GM23338 (cell line): ENCODE measurements at regions not wholly inside any gene's neighbourhood (a gene's known extent, or its start where the extent isn't known, plus 50 kb on each side); places are given as distances from the start of the nearest gene placed in this dataset.

Experiments used
- ATAC-seq: fragments of 200-7000 bp; cut with Tn5 transposase; 3 replicates; pipeline ENCODE4 v1.9.1; 2020
- DNase-seq: peaks from one replicate; pipeline ENCODE4 v3.0.0-alpha.2; 2015; ENCODE audit warnings: low spot score
- H2AFZ ChIP-seq: fragments of 200-600 bp; sonication (generic); 2 replicates; pipeline ENCODE4 v1.8.0; 2016; ENCODE audit warnings: antibody characterized with exemption, mild to moderate bottlenecking, moderate library complexity
- H3F3A ChIP-seq: fragments of 200-600 bp; sonication (generic); replicated peaks from 2 replicates; pipeline ENCODE4 v1.8.0; 2017; ENCODE audit warnings: antibody characterized with exemption, mixed run types, low read depth
- H3K27ac ChIP-seq: fragments of 200-600 bp; sonication (generic); 2 replicates; pipeline ENCODE4 v1.6.1; 2016; ENCODE audit warnings: low read depth
- H3K27me3 ChIP-seq: fragments of 200-600 bp; sonication (generic); 2 replicates; pipeline ENCODE4 v1.8.0; 2016; ENCODE audit warnings: mild to moderate bottlenecking, mixed run types, moderate library complexity; ENCODE audit not compliant: insufficient read depth
- H3K36me3 ChIP-seq: fragments of 200-600 bp; sonication (generic); 2 replicates; pipeline ENCODE4 v1.8.0; 2016; ENCODE audit warnings: mild to moderate bottlenecking; ENCODE audit not compliant: insufficient read depth
- H3K4me1 ChIP-seq: fragments of 200-600 bp; sonication (generic); 2 replicates; pipeline ENCODE4 v1.8.0; 2016; ENCODE audit warnings: mild to moderate bottlenecking, moderate library complexity; ENCODE audit not compliant: insufficient read depth
- H3K4me2 ChIP-seq: fragments of 200-600 bp; sonication (generic); 2 replicates; pipeline ENCODE4 v1.7.1; 2017; ENCODE audit warnings: mixed run types
- H3K4me3 ChIP-seq: fragments of 200-600 bp; sonication (generic); 2 replicates; pipeline ENCODE4 v1.6.1; 2016; ENCODE audit warnings: mixed run types
- H3K79me2 ChIP-seq: fragments of 200-600 bp; sonication (generic); replicated peaks from 2 replicates; pipeline ENCODE4 v1.8.0; 2017; ENCODE audit warnings: mild to moderate bottlenecking; ENCODE audit not compliant: insufficient read depth
- H3K9me2 ChIP-seq: fragments of 200-600 bp; sonication (generic); 2 replicates; pipeline ENCODE4 v1.8.0; 2017; ENCODE audit not compliant: insufficient read depth
- H4K20me1 ChIP-seq: fragments of 200-600 bp; sonication (generic); replicated peaks from 2 replicates; pipeline ENCODE4 v1.8.0; 2017; ENCODE audit warnings: mild to moderate bottlenecking; ENCODE audit not compliant: insufficient read depth
- H3K27ac Mint-ChIP-seq: 2 replicates; pipeline ENCODE4 v1.8.0; 2020; ENCODE audit warnings: inconsistent platforms, mild to moderate bottlenecking, moderate library complexity, mixed read lengths
- H3K27me3 Mint-ChIP-seq: 3 replicates; pipeline ENCODE4 v1.8.0; 2022; ENCODE audit warnings: low read depth, mild to moderate bottlenecking, moderate library complexity, mixed read lengths, inconsistent platforms; ENCODE audit not compliant: insufficient read depth, poor library complexity
- H3K36me3 Mint-ChIP-seq: 3 replicates; pipeline ENCODE4 v1.8.0; 2021; ENCODE audit warnings: low read depth, mild to moderate bottlenecking, inconsistent platforms, moderate library complexity, mixed read lengths
- H3K4me1 Mint-ChIP-seq: 3 replicates; pipeline ENCODE4 v1.8.0; 2020; ENCODE audit warnings: mild to moderate bottlenecking, inconsistent platforms, mixed read lengths
- H3K4me3 Mint-ChIP-seq: 3 replicates; pipeline ENCODE4 v1.8.0; 2021; ENCODE audit warnings: moderate library complexity, mild to moderate bottlenecking, inconsistent platforms, mixed read lengths
- H3K9me3 Mint-ChIP-seq: 3 replicates; pipeline ENCODE4 v1.8.0; 2020; ENCODE audit warnings: moderate library complexity, mild to moderate bottlenecking, inconsistent platforms, mixed read lengths
- CREB1 ChIP-seq: fragments of 250-450 bp; sonication (Bioruptor Pico); IDR thresholded peaks from 2 replicates; pipeline ENCODE4 v1.5.0; 2020; ENCODE audit warnings: low read depth, mild to moderate bottlenecking, moderate library complexity
- EZH2 ChIP-seq: fragments of 200-600 bp; sonication (generic); IDR thresholded peaks from one replicate; pipeline ENCODE4 v1.8.0; 2017; ENCODE audit warnings: antibody characterized with exemption, mild to moderate bottlenecking, low read depth; ENCODE audit not compliant: unreplicated experiment
- EZH2phosphoT487 ChIP-seq: fragments of 200-600 bp; sonication (generic); IDR thresholded peaks from one replicate; pipeline ENCODE4 v1.8.1; 2018; ENCODE audit warnings: antibody characterized with exemption; ENCODE audit not compliant: unreplicated experiment
- JUNB ChIP-seq: IDR thresholded peaks from one replicate; pipeline ENCODE4 v1.6.1; 2016; ENCODE audit warnings: antibody characterized with exemption; ENCODE audit not compliant: unreplicated experiment
- NANOG ChIP-seq: IDR thresholded peaks from 2 replicates; pipeline ENCODE4 v1.6.1; 2016; ENCODE audit warnings: antibody characterized with exemption, borderline replicate concordance
- POLR2AphosphoS5 ChIP-seq: IDR thresholded peaks from 2 replicates; pipeline ENCODE4 v1.6.1; 2016; ENCODE audit warnings: antibody characterized with exemption, low read depth
- STAT1 ChIP-seq: IDR thresholded peaks from one replicate; pipeline ENCODE4 v1.6.1; 2016; ENCODE audit warnings: antibody characterized with exemption; ENCODE audit not compliant: unreplicated experiment
- ZNF114 ChIP-seq: fragments of 250-450 bp; sonication (Bioruptor Pico); IDR thresholded peaks from 2 replicates; pipeline ENCODE4 v1.5.0; 2020; ENCODE audit warnings: mild to moderate bottlenecking, moderate library complexity
- ZNF331 ChIP-seq: fragments of 250-450 bp; sonication (Bioruptor Pico); IDR thresholded peaks from 2 replicates; pipeline ENCODE4 v1.5.0; 2020; ENCODE audit warnings: low read depth, mild to moderate bottlenecking, moderate library complexity
- TF ChIP-seq, protein P1 (sequence below), 2 experiments: fragments of 200-600 bp in 1 of 2; sonication (generic) in 1 of 2; conservative IDR thresholded peaks; 2 replicates each; pipeline versions ENCODE4 v1.5.1 to v1.6.1; 2016 to 2017; ENCODE audit warnings: antibody characterized with exemption in 2 of 2, low read depth in 2 of 2, mild to moderate bottlenecking in 2 of 2, moderate library complexity in 1 of 2
- TF ChIP-seq, protein P2 (sequence below): IDR thresholded peaks from one replicate; pipeline ENCODE4 v1.6.1; 2018; ENCODE audit warnings: antibody characterized with exemption; ENCODE audit not compliant: unreplicated experiment
- TF ChIP-seq, protein P3 (sequence below): fragments of 250-450 bp; sonication (Bioruptor Pico); IDR thresholded peaks from 2 replicates; pipeline ENCODE4 v1.5.0; 2020; ENCODE audit warnings: mild to moderate bottlenecking, moderate library complexity
- TF ChIP-seq, protein P4 (sequence below): IDR thresholded peaks from 2 replicates; pipeline ENCODE4 v1.6.1; 2016; ENCODE audit warnings: antibody characterized with exemption

DNA sequence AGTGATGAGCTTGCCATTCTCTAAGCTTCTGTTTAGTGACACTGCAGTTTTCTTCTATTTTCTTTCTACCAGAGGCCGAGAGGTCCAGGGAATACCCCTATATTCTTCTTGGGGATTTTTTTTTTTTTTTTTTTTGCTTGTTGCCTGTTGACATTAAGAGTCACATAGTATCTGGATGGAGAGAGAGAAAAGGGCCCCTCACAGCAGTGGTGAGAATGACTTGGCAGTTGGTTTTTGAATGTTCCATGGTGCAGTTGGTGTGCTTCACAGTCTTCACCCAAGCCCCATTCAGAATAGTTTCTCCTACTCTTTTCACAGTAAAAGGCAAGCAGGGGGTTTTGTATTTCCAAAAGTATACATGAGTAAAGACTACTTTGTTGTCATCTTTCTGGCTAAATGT lies 577.9 kb downstream of the LMO7 start:
- no peak overlapping the region for H3K27ac ChIP-seq
- no peak for ATAC-seq
- TF ChIP-seq ZNF114 (no peak), STAT1 (no peak), POLR2AphosphoS5 (no peak), EZH2 (no peak), JUNB (no peak), CREB1 (CRISPR knock-in tag) (no peak), EZH2phosphoT487 (no peak), NANOG (no peak), ZNF331 (no peak)
- TF ChIP-seq, protein P1, sequence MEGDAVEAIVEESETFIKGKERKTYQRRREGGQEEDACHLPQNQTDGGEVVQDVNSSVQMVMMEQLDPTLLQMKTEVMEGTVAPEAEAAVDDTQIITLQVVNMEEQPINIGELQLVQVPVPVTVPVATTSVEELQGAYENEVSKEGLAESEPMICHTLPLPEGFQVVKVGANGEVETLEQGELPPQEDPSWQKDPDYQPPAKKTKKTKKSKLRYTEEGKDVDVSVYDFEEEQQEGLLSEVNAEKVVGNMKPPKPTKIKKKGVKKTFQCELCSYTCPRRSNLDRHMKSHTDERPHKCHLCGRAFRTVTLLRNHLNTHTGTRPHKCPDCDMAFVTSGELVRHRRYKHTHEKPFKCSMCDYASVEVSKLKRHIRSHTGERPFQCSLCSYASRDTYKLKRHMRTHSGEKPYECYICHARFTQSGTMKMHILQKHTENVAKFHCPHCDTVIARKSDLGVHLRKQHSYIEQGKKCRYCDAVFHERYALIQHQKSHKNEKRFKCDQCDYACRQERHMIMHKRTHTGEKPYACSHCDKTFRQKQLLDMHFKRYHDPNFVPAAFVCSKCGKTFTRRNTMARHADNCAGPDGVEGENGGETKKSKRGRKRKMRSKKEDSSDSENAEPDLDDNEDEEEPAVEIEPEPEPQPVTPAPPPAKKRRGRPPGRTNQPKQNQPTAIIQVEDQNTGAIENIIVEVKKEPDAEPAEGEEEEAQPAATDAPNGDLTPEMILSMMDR (conservative IDR thresholded peaks at IDR 0.05; ENCODE audit: low read depth in 2 of 2) = no peak
- TF ChIP-seq, protein P2, sequence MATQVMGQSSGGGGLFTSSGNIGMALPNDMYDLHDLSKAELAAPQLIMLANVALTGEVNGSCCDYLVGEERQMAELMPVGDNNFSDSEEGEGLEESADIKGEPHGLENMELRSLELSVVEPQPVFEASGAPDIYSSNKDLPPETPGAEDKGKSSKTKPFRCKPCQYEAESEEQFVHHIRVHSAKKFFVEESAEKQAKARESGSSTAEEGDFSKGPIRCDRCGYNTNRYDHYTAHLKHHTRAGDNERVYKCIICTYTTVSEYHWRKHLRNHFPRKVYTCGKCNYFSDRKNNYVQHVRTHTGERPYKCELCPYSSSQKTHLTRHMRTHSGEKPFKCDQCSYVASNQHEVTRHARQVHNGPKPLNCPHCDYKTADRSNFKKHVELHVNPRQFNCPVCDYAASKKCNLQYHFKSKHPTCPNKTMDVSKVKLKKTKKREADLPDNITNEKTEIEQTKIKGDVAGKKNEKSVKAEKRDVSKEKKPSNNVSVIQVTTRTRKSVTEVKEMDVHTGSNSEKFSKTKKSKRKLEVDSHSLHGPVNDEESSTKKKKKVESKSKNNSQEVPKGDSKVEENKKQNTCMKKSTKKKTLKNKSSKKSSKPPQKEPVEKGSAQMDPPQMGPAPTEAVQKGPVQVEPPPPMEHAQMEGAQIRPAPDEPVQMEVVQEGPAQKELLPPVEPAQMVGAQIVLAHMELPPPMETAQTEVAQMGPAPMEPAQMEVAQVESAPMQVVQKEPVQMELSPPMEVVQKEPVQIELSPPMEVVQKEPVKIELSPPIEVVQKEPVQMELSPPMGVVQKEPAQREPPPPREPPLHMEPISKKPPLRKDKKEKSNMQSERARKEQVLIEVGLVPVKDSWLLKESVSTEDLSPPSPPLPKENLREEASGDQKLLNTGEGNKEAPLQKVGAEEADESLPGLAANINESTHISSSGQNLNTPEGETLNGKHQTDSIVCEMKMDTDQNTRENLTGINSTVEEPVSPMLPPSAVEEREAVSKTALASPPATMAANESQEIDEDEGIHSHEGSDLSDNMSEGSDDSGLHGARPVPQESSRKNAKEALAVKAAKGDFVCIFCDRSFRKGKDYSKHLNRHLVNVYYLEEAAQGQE = no peak
- TF ChIP-seq, protein P3, sequence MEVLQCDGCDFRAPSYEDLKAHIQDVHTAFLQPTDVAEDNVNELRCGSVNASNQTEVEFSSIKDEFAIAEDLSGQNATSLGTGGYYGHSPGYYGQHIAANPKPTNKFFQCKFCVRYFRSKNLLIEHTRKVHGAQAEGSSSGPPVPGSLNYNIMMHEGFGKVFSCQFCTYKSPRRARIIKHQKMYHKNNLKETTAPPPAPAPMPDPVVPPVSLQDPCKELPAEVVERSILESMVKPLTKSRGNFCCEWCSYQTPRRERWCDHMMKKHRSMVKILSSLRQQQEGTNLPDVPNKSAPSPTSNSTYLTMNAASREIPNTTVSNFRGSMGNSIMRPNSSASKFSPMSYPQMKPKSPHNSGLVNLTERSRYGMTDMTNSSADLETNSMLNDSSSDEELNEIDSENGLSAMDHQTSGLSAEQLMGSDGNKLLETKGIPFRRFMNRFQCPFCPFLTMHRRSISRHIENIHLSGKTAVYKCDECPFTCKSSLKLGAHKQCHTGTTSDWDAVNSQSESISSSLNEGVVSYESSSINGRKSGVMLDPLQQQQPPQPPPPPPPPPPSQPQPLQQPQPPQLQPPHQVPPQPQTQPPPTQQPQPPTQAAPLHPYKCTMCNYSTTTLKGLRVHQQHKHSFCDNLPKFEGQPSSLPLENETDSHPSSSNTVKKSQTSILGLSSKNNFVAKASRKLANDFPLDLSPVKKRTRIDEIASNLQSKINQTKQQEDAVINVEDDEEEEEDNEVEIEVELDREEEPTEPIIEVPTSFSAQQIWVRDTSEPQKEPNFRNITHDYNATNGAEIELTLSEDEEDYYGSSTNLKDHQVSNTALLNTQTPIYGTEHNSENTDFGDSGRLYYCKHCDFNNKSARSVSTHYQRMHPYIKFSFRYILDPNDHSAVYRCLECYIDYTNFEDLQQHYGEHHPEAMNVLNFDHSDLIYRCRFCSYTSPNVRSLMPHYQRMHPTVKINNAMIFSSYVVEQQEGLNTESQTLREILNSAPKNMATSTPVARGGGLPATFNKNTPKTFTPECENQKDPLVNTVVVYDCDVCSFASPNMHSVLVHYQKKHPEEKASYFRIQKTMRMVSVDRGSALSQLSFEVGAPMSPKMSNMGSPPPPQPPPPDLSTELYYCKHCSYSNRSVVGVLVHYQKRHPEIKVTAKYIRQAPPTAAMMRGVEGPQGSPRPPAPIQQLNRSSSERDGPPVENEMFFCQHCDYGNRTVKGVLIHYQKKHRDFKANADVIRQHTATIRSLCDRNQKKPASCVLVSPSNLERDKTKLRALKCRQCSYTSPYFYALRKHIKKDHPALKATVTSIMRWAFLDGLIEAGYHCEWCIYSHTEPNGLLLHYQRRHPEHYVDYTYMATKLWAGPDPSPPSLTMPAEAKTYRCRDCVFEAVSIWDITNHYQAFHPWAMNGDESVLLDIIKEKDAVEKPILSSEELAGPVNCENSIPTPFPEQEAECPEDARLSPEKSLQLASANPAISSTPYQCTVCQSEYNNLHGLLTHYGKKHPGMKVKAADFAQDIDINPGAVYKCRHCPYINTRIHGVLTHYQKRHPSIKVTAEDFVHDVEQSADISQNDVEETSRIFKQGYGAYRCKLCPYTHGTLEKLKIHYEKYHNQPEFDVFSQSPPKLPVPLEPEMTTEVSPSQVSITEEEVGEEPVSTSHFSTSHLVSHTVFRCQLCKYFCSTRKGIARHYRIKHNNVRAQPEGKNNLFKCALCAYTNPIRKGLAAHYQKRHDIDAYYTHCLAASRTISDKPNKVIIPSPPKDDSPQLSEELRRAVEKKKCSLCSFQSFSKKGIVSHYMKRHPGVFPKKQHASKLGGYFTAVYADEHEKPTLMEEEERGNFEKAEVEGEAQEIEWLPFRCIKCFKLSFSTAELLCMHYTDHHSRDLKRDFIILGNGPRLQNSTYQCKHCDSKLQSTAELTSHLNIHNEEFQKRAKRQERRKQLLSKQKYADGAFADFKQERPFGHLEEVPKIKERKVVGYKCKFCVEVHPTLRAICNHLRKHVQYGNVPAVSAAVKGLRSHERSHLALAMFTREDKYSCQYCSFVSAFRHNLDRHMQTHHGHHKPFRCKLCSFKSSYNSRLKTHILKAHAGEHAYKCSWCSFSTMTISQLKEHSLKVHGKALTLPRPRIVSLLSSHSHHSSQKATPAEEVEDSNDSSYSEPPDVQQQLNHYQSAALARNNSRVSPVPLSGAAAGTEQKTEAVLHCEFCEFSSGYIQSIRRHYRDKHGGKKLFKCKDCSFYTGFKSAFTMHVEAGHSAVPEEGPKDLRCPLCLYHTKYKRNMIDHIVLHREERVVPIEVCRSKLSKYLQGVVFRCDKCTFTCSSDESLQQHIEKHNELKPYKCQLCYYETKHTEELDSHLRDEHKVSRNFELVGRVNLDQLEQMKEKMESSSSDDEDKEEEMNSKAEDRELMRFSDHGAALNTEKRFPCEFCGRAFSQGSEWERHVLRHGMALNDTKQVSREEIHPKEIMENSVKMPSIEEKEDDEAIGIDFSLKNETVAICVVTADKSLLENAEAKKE (CRISPR knock-in tag) = no peak
- TF ChIP-seq, protein P4, sequence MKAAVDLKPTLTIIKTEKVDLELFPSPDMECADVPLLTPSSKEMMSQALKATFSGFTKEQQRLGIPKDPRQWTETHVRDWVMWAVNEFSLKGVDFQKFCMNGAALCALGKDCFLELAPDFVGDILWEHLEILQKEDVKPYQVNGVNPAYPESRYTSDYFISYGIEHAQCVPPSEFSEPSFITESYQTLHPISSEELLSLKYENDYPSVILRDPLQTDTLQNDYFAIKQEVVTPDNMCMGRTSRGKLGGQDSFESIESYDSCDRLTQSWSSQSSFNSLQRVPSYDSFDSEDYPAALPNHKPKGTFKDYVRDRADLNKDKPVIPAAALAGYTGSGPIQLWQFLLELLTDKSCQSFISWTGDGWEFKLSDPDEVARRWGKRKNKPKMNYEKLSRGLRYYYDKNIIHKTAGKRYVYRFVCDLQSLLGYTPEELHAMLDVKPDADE = no peak

More for the DNA sequence above, 577.9 kb downstream of the LMO7 start:
- DNase-seq = no peak
- Histone ChIP-seq H3K4me1 (no peaks in the 10 kb centered on the region), H3K4me2 (no peak overlapping the region), H3K79me2 (no peaks in the 10 kb centered on the region), H3K36me3 (no peaks in the 10 kb centered on the region), H3K4me3 (no peak overlapping the region), H2AFZ (peak overlapping the region; percentile 78; the same call in 1 of the 2 replicates), H3K27me3 (no peaks in the 10 kb centered on the region), H4K20me1 (no peaks in the 10 kb centered on the region), H3K9me2 (peaks cover 9% of the 10 kb centered on the region), H3F3A (no peaks in the 10 kb centered on the region)
- Mint-ChIP-seq H3K36me3 (no peaks in the 10 kb centered on the region), H3K27me3 (no peaks in the 10 kb centered on the region), H3K4me3 (no peak overlapping the region), H3K27ac (no peak overlapping the region), H3K4me1 (no peaks in the 10 kb centered on the region), H3K9me3 (no peaks in the 10 kb centered on the region)
